Stimulated activated naive B cell treated with anti-CD40 and anti-IgM and Interleukin-4, amounts not matched to agents 10 μg/mL and 1 μg/mL and 100 μg/mL, for 72 hours (primary cell): ENCODE measurements at regions not wholly inside any gene's neighbourhood (a gene's known extent, or its start where the extent isn't known, plus 50 kb on each side); places are given as distances from the start of the nearest gene placed in this dataset.

Source experiments
- ATAC-seq, 2 donors: fragments of 150-1000 bp; cut with Tn5 transposase; replicated peaks; 2 replicates each; pipeline ENCODE4 v1.10.0; 2021; ENCODE audit warnings: moderate library complexity in 1 of 2
- DNase-seq: peaks from one replicate; pipeline ENCODE4 v3.0.0; 2021
- H3K27ac Mint-ChIP-seq: one replicate; pipeline ENCODE4 v1.8.0; 2022; ENCODE audit warnings: mild to moderate bottlenecking, mixed read lengths
- H3K27me3 Mint-ChIP-seq, 2 donors: one replicate each; pipeline ENCODE4 v1.8.0; 2022; ENCODE audit warnings: mixed read lengths in 2 of 2
- H3K36me3 Mint-ChIP-seq, 2 donors: one replicate each; pipeline ENCODE4 v1.8.0; 2022; ENCODE audit warnings: mixed read lengths in 2 of 2, mild to moderate bottlenecking in 1 of 2
- H3K4me1 Mint-ChIP-seq, 2 donors: one replicate each; pipeline ENCODE4 v1.8.0; 2022; ENCODE audit warnings: mixed read lengths in 2 of 2, mild to moderate bottlenecking in 1 of 2
- H3K4me3 Mint-ChIP-seq, 2 donors: one replicate each; pipeline ENCODE4 v1.8.0; 2022; ENCODE audit warnings: mild to moderate bottlenecking in 2 of 2, mixed read lengths in 2 of 2, moderate library complexity in 1 of 2
- H3K9me3 Mint-ChIP-seq, 2 donors: one replicate each; pipeline ENCODE4 v1.8.0; 2022; ENCODE audit warnings: mixed read lengths in 2 of 2, mild to moderate bottlenecking in 1 of 2

DNA sequence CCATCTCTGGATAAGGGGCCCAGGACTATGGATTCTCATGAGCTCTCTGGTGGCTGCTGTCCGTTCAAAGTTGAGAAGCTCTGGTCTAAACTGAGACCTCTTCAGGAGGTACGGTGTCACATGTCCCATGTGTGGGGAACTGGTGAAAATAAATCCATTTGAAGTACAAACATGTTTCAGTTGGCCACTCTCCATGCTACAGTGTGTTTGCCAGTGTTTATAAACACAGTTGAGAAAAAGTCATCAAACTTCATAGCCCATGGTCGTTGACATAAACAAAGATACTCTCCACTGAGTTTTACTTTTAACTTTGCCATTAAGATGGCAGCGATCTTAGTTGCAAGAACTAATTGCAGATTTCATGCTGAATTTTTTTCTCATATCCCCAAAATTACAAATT, 72.8 kb downstream of the PSMG1 start:
- Mint-ChIP-seq H3K9me3 (no peaks in the 10 kb centered on the region), H3K4me3 (no peak overlapping the region), H3K4me1 (peaks cover 4 to 5% of the 10 kb centered on the region in 2 donors), H3K36me3 (peaks cover 0 to 3% of the 10 kb centered on the region in 2 donors), H3K27me3 (peaks cover 9 to 11% of the 10 kb centered on the region in 2 donors), H3K27ac (no peak overlapping the region)
- DNase-seq (no peak), ATAC-seq (no peak)

DNA sequence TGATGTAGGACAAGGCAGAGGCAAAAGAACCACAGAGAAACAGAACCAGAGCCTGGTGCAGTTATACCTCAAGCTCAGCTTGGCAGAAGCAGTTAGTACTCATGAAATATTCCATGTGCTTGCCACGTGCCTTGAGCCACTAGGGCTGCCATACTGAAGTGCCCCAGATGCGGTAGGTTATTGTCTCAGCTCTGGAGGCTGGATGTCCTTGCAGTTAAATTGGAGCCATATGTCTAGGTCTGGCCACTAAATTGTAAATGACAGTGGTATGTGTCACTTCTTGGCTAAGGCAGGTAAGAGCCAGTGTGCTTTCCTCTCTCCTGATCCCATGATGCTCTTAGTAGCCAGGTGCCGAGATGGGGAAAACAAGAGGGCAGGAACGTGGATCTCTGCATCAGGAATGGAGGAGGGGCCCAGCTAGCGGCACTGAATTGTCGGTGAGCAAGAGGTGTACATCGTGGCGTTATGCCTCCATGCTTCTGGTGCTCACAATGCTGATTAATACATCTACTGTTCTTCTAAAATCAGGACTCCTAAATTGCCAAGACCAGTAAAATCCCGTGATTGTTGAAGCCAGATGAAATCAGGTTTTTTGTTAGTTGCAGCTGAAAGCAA, 73.5 kb downstream of the PSMG1 start:
- peaks cover 0 to 3% of the 10 kb centered on the region in 2 donors for H3K36me3 Mint-ChIP-seq
- no peak overlapping the region for H3K27ac Mint-ChIP-seq
- no peak overlapping the region for H3K4me3 Mint-ChIP-seq
- H3K4me1 Mint-ChIP-seq = peaks cover 5 to 6% of the 10 kb centered on the region in 2 donors
- ATAC-seq (no peak), DNase-seq (no peak)
- H3K27me3 Mint-ChIP-seq = peaks cover 9 to 11% of the 10 kb centered on the region in 2 donors
- no peaks in the 10 kb centered on the region for H3K9me3 Mint-ChIP-seq

DNA sequence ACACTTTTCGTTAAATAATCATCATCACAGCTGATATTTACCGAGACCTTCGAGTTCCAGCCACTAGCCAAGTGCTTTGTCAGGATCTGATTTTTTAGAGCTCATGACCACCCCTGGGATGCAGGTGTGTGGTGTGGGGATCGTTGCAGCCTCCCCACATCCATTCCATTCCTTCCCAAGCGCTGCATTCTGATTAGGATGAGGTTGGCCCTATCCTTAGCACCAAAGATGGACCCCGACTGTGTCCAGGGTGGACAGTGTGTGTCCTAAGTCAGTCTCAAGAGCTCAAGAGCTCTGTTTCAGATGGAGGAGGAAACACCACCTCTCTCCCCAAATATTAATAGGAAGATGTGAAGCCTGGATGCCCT, 74.1 kb downstream of the PSMG1 start:
- Mint-ChIP-seq H3K27me3 (peaks cover 11 to 14% of the 10 kb centered on the region in 2 donors), H3K9me3 (no peaks in the 10 kb centered on the region), H3K4me1 (peaks cover 5 to 6% of the 10 kb centered on the region in 2 donors), H3K27ac (no peak overlapping the region), H3K4me3 (no peak overlapping the region), H3K36me3 (peaks cover 0 to 3% of the 10 kb centered on the region in 2 donors)
- DNase-seq = no peak
- no peak for ATAC-seq

DNA sequence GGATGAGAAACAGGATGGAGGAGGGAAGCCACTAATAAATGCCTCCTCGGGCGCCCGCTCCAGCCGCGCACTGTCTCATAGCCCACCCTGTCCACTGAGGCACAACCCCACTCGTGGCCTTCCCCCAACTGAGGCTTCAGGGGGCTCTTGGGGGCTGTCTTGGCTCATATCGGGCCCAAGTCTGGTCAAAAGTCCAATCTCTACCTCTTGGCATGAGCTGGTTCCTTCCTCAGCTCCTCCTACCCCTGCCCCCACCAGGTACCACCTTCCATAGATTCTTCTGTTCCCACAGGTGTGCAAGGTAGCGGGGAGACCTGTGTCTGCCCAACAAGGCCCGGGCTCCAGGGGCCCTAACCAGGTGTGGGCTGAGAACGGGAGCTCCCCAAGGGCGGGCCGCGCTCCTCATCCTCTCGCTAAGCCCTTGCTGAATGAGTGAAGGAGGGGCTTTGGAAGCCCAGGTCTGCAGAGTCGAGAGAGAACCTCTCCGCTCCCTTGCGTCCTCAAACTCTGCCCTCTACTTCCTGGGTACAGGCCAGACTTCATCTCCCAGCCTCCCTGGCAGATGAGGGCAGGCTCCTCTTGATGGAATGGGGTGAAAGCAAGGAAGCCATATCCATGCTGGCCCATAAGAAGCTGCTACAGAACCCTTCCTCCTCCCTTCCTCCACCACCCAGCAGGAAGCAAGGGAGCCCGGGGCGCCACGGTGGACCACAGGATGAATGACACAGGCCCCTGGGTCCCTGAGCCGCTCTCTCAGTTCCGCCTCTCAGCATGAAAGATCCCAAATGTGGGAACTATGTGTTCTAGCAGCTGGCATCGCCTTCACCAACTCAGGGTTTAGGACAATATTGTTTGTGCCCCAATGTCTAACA, 74.7 kb downstream of the PSMG1 start:
- Mint-ChIP-seq H3K36me3 (peaks cover 0 to 3% of the 10 kb centered on the region in 2 donors), H3K27me3 (peaks cover 18 to 20% of the 10 kb centered on the region in 2 donors), H3K4me1 (peaks cover 5 to 6% of the 10 kb centered on the region in 2 donors), H3K9me3 (no peaks in the 10 kb centered on the region), H3K27ac (no peak overlapping the region), H3K4me3 (no peak overlapping the region)
- no peak for ATAC-seq
- DNase-seq = no peak

DNA sequence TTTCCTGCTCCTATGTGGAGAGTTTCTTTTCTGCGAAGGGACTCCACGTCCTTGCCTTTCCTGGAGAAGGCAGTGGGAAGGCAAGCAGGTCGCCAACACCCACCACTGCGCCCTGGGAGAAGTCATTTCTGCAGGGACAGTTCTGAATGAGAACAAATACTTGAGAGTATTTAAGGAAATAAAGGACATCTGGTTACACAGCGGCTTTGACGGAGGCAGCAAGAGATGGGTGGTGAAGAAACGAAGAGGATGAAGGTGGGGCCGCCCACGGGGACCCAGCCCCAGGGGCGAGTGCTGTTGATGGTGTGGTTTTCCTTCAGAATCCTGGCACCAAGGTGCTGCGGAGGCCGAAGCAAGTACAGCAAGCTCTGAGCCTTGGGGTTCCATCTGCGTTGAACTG, 75.5 kb downstream of the PSMG1 start:
- Mint-ChIP-seq H3K9me3 (no peaks in the 10 kb centered on the region), H3K4me3 (no peak overlapping the region), H3K36me3 (peaks cover 0 to 3% of the 10 kb centered on the region in 2 donors), H3K27me3 (peaks cover 19 to 26% of the 10 kb centered on the region in 2 donors), H3K27ac (no peak overlapping the region), H3K4me1 (peaks cover 5 to 6% of the 10 kb centered on the region in 2 donors)
- DNase-seq = no peak
- no peak for ATAC-seq

DNA sequence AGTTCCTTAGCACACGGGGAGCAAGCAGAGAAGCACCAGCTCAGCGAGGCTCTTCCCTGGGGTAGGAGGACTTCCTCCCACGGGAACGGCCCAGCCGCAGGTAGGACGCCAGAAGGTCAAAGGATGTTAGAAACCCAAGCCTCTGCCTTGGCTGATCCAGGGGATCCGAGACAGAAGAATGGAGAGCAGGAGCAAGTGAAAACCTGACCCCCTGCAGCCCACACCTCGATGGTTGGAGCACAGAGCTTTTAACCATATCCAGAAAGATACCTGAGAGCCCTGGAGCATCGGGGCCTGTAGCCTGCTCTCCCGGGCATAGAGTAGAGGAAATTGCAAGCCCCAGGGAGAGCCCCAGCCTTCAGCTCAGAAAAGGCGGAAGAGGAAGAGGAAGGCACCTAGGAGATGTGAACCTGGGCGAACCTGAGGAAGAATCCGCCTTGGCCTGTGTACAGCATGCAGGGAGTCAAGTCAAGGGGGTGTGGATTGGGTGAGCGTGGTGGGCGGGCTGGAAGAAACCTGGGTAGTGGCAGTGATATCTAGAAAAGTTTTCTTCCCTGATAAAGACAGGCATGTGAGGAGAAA, 76.3 kb downstream of the PSMG1 start:
- no peak for ATAC-seq
- no peaks in the 10 kb centered on the region for H3K9me3 Mint-ChIP-seq

DNA sequence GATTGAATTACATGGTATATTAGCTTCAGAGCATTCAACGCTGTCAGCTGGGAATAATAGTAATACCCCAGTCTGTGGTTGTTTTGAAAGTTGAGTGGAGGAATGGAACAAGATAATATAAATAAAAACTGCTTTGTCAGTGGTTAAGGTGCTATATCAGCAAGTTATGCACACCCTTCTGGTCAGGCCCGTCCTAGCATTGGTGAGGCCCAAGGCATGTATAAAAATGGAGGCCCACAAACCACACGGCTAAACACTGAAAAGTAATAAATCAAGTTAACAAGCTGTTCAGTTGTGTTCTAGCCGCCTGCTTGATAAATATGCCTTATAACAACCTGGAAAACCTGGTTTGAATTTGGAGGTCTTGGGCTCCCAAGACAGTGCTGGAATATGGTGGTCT, 77.4 kb downstream of the PSMG1 start:
- Mint-ChIP-seq H3K9me3 (no peaks in the 10 kb centered on the region), H3K36me3 (peaks cover 0 to 3% of the 10 kb centered on the region in 2 donors), H3K4me3 (no peak overlapping the region), H3K27ac (no peak overlapping the region), H3K4me1 (peaks cover 6 to 9% of the 10 kb centered on the region in 2 donors), H3K27me3 (peaks cover 19 to 26% of the 10 kb centered on the region in 2 donors)
- DNase-seq (no peak), ATAC-seq (no peak)

More for the DNA sequence above, 76.3 kb downstream of the PSMG1 start:
- Mint-ChIP-seq H3K4me1 (peaks cover 5 to 6% of the 10 kb centered on the region in 2 donors), H3K27ac (no peak overlapping the region), H3K36me3 (peaks cover 0 to 3% of the 10 kb centered on the region in 2 donors), H3K4me3 (no peak overlapping the region), H3K27me3 (peaks cover 19 to 26% of the 10 kb centered on the region in 2 donors)
- DNase-seq = no peak

DNA sequence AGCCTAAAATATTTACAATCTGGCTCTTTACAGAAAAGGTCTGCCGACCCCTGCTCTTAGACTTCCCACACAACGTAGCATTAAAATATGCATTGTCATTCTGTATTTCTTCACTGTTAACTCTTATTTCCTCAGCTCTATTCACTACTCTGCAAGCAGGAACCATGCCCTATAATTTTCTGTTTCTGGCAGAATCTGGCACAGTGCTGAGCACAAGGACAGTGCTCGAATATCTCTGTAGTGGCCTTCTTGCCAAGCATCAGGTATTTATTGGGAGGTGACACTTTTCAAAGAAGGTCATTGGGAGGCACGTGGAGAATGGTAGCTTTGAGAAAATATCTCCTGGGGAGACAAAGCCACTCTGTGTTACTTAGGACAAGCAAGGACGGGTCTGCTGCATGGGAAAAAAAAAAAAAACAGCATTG, 77.9 kb downstream of the PSMG1 start:
- Mint-ChIP-seq H3K4me3 (no peak overlapping the region), H3K9me3 (no peaks in the 10 kb centered on the region)
- DNase-seq = no peak

DNA sequence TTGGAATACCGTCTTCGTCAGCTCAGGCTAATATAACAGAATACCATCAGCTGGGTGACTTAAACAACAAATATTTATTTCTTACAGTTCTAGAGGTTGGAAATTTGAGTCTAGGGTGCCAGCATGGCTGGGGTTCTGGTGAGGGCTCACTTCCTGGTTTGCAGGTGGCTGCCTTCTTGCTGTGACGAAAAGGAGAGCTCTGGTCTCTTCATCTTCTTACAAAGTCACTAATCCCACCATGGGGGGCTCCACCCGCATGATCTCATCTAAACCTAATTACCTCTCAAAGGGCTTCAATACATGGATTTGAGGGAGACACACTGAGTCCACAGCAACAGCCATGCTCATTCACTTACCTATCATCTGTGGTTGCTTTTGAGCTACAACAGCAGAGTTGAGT, 78.3 kb downstream of the PSMG1 start:
- Mint-ChIP-seq H3K27me3 (peaks cover 19 to 26% of the 10 kb centered on the region in 2 donors), H3K4me3 (no peak overlapping the region)
- no peak for ATAC-seq

More for the DNA sequence above, 77.9 kb downstream of the PSMG1 start:
- H3K27me3 Mint-ChIP-seq = peaks cover 19 to 26% of the 10 kb centered on the region in 2 donors
- H3K36me3 Mint-ChIP-seq = peaks cover 0 to 3% of the 10 kb centered on the region in 2 donors
- ATAC-seq = no peak
- peaks cover 6 to 9% of the 10 kb centered on the region in 2 donors for H3K4me1 Mint-ChIP-seq
- no peak overlapping the region for H3K27ac Mint-ChIP-seq

DNA sequence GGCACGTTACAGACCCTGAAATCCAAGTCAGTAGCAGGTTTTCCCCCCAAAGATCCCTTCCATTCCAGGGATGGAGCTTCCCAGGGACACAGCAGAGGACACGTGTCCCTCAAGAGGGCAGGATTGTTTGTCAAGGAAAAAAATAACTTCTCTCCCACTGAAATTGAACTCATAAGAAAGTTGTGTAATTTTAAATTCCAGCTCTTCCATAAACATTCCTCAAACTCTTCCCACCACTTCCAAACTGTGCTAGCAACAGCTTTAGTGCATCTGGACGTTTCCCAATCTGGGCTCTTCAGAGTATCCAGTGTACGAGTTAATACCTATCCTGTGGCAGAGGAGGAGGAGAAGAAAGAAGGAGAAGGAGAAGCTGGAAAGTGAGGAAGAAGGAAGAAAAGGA, 79.6 kb downstream of the PSMG1 start:
- H3K36me3 Mint-ChIP-seq = peaks cover 0 to 3% of the 10 kb centered on the region in 2 donors
- peaks cover 6 to 9% of the 10 kb centered on the region in 2 donors for H3K4me1 Mint-ChIP-seq
- ATAC-seq (no peak), DNase-seq (no peak)
- H3K4me3 Mint-ChIP-seq = no peak overlapping the region
- no peak overlapping the region for H3K27ac Mint-ChIP-seq
- H3K9me3 Mint-ChIP-seq = no peaks in the 10 kb centered on the region
- peaks cover 19 to 26% of the 10 kb centered on the region in 2 donors for H3K27me3 Mint-ChIP-seq

More for the DNA sequence above, 78.3 kb downstream of the PSMG1 start:
- Mint-ChIP-seq H3K36me3 (peaks cover 0 to 3% of the 10 kb centered on the region in 2 donors), H3K27ac (no peak overlapping the region), H3K9me3 (no peaks in the 10 kb centered on the region), H3K4me1 (peaks cover 6 to 9% of the 10 kb centered on the region in 2 donors)
- DNase-seq = no peak

DNA sequence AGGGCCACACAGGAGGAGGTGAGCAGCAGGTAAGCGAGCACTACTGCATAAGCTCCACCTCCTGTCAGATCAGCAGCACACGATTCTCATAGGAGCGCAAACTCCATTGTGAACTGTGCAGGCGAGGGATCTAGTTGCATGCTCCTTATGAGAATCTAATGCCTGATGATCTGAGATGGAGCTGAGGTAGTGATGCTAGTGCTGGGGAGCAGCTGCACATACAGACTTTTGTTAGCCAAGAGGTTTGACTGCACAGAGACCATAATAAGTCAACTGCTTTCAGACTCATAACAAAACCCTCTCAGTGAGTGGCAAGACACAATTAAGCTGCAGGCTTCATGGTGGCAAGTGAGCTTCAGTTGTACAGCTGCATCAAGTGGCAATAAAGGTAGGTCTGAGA, 83.4 kb downstream of the PSMG1 start:
- no peak for DNase-seq
- no peak overlapping the region for H3K4me3 Mint-ChIP-seq
- no peaks in the 10 kb centered on the region for H3K9me3 Mint-ChIP-seq
- no peak overlapping the region for H3K27ac Mint-ChIP-seq
- no peaks in the 10 kb centered on the region for H3K36me3 Mint-ChIP-seq
- ATAC-seq = no peak
- peaks cover 10 to 16% of the 10 kb centered on the region in 2 donors for H3K27me3 Mint-ChIP-seq
- peaks cover 13 to 35% of the 10 kb centered on the region in 2 donors for H3K4me1 Mint-ChIP-seq

DNA sequence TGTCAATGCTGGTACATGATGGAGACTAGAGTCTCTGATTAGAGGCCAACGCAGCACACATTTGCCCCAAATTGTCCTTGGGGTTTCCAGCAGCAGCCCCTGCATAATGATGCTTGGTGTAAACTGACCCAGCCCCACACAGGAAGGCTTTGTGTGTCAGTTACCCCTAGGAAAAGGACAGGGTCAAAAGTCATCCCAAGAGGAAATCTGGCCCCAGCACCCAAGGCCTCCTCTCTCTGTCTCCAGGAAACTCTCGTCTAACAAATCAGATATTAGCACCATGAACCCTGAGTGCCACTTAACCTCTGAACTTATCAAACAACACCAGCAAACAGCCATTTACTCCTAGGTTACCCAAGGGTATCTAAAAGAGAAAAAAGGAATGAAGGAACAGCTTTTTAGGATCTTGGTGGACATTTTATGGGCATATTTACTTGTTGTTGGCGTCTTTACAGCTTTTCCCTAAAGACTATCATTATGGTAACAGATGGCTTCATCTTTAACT, 84.5 kb downstream of the PSMG1 start:
- Mint-ChIP-seq H3K36me3 (no peaks in the 10 kb centered on the region), H3K9me3 (peaks cover 0 to 2% of the 10 kb centered on the region in 2 donors), H3K27me3 (peaks cover 4 to 9% of the 10 kb centered on the region in 2 donors), H3K27ac (peak overlapping the region; percentile 0), H3K4me1 (peaks cover 23 to 47% of the 10 kb centered on the region in 2 donors), H3K4me3 (no peak overlapping the region)
- no peak for DNase-seq
- ATAC-seq = no peak

DNA sequence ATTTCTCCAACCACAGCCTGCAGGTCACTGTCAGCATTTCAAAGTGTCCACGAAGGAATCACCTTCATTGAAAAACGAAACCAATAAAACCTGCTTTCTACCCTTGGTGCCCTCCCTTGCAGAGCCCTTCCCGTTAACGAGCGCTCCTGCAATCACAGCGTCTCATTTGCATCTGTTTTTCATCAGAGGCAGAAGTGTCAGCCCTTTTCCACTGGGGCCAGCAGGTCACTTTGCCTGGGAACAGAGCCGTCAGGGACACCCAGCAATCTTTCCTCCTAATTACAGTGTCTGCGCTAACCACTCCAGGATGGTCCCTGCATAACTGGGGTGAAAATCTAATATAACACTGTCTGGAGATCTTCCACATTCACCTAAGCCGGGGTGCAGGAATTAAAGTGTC, 85.3 kb downstream of the PSMG1 start:
- no peak overlapping the region for H3K4me3 Mint-ChIP-seq
- peaks cover 29 to 54% of the 10 kb centered on the region in 2 donors for H3K4me1 Mint-ChIP-seq
- peaks cover 0 to under 1% of the 10 kb centered on the region in 2 donors for H3K27me3 Mint-ChIP-seq
- no peaks in the 10 kb centered on the region for H3K36me3 Mint-ChIP-seq
- H3K9me3 Mint-ChIP-seq = peaks cover 0 to 2% of the 10 kb centered on the region in 2 donors
- DNase-seq (no peak), ATAC-seq (no peak)
- no peak overlapping the region for H3K27ac Mint-ChIP-seq

DNA sequence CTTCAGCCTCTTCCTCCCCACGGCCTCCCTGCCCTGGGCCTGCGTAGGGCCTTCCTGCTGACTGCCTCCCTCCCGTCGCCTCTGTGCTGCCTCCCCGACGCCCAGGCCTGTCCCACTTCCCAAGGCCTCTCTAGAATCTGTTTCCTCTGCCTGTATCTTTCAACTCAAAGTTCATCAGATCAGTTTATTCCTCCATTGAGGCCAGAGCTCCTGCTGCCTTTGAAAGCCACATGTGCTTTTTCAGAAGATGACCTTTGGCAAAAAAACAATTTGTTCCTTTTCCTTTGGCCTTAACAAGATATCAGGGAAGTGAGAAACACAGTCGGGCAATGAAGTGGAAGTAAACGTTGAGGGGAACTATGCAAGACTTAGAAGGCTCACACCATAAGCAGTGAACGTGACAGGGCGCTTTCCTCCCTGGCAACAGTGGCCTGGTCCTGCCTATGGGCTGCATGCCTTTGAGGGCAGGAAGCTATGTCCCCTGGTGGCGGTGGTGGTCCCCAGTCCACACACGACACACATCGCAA, 85.9 kb downstream of the PSMG1 start:
- Mint-ChIP-seq H3K36me3 (no peaks in the 10 kb centered on the region), H3K27me3 (no peaks in the 10 kb centered on the region), H3K27ac (peak overlapping the region; percentile 56), H3K4me1 (peaks cover 29 to 54% of the 10 kb centered on the region in 2 donors), H3K9me3 (peaks cover 0 to 2% of the 10 kb centered on the region in 2 donors), H3K4me3 (no peak overlapping the region)
- DNase-seq (peak; percentile 6), ATAC-seq (peak; percentile 67 to 75)
